Activated naive CD8-positive, alpha-beta T cell treated with anti-CD3 and anti-CD28 coated beads, Interleukin-2, amount 50 U/mL, for 24 hours (primary cell): ENCODE measurements at regions not wholly inside any gene's neighbourhood (a gene's known extent, or its start where the extent isn't known, plus 50 kb on each side); places are given as distances from the start of the nearest gene placed in this dataset.

Experiments used
- ATAC-seq: fragments of 150-1000 bp; cut with Tn5 transposase; one replicate; pipeline ENCODE4 v1.10.0; 2021
- DNase-seq: peaks from one replicate; pipeline ENCODE4 v3.0.0; 2021
- H3K27ac Mint-ChIP-seq: one replicate; pipeline ENCODE4 v1.8.0; 2021; ENCODE audit warnings: mild to moderate bottlenecking, mixed read lengths
- H3K27me3 Mint-ChIP-seq: one replicate; pipeline ENCODE4 v1.8.0; 2021; ENCODE audit warnings: mixed read lengths
- H3K36me3 Mint-ChIP-seq: one replicate; pipeline ENCODE4 v1.8.0; 2021; ENCODE audit warnings: low read depth, mixed read lengths
- H3K4me1 Mint-ChIP-seq: one replicate; pipeline ENCODE4 v1.8.0; 2021; ENCODE audit warnings: mixed read lengths
- H3K4me3 Mint-ChIP-seq: one replicate; pipeline ENCODE4 v1.8.0; 2021; ENCODE audit warnings: mild to moderate bottlenecking, moderate library complexity, mixed read lengths
- H3K9me3 Mint-ChIP-seq: one replicate; pipeline ENCODE4 v1.8.0; 2021; ENCODE audit warnings: mixed read lengths

GRCh38 chr2:62283147-62283546 lies 87.2 kb downstream of the B3GNT2 start:
- H3K27me3 Mint-ChIP-seq = no peaks in the 10 kb centered on the region
- peaks cover 9% of the 10 kb centered on the region for H3K36me3 Mint-ChIP-seq
- no peak for DNase-seq

GRCh38 chr2:62281663-62282062 lies 85.7 kb downstream of the B3GNT2 start:
- DNase-seq = no peak
- H3K36me3 Mint-ChIP-seq = peaks cover 15% of the 10 kb centered on the region
- H3K27ac Mint-ChIP-seq = no peak overlapping the region
- H3K27me3 Mint-ChIP-seq = no peaks in the 10 kb centered on the region
- no peak overlapping the region for H3K4me3 Mint-ChIP-seq
- H3K9me3 Mint-ChIP-seq = peaks cover 35% of the 10 kb centered on the region
- no peak for ATAC-seq
- H3K4me1 Mint-ChIP-seq = no peaks in the 10 kb centered on the region

More at GRCh38 chr2:62283147-62283546, 87.2 kb downstream of the B3GNT2 start:
- Mint-ChIP-seq H3K4me1 (peaks cover 7% of the 10 kb centered on the region), H3K27ac (no peak overlapping the region), H3K9me3 (peaks cover 32% of the 10 kb centered on the region), H3K4me3 (no peak overlapping the region)
- ATAC-seq = no peak

DNA sequence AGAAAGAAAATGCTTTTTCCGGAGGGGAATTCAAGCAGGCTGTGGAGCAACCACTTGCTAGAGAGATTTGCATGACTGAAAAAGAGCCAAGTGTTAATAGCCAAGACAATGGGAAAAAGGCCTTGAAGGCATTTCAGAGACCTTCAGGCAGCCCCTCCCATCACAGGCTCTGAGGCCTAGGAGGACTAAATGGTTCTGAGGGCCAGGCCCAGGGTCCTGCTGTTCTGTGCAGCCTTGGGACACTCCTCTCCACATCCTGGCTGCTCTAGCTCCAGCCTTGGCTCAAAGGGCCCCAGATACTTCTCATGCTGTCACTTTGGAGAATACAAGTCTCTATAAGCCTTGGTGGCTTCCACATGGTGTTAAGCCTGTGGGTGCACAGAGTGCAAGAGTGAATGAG lies 81.8 kb downstream of the B3GNT2 start:
- Mint-ChIP-seq H3K4me3 (no peak overlapping the region), H3K27ac (no peak overlapping the region), H3K9me3 (peaks cover 25% of the 10 kb centered on the region), H3K27me3 (no peaks in the 10 kb centered on the region), H3K4me1 (no peaks in the 10 kb centered on the region), H3K36me3 (peaks cover 12% of the 10 kb centered on the region)
- DNase-seq (no peak), ATAC-seq (no peak)
